Karpas-422 (cell line): ENCODE measurements at regions not wholly inside any gene's neighbourhood (a gene's known extent, or its start where the extent isn't known, plus 50 kb on each side); places are given as distances from the start of the nearest gene placed in this dataset.

ENCODE experiments used
- DNase-seq: peaks from one replicate; pipeline ENCODE4 v3.0.0-alpha.2; 2015
- H2AFZ ChIP-seq: fragments of 200-600 bp; sonication (generic); 2 replicates; pipeline ENCODE4 v1.6.1; 2014; ENCODE audit warnings: antibody characterized with exemption, low read length, mixed read lengths
- H3K27ac ChIP-seq: fragments of 200-600 bp; sonication (generic); 2 replicates; pipeline ENCODE4 v1.5.1; 2014; ENCODE audit warnings: mild to moderate bottlenecking, low read length, moderate library complexity
- H3K27me3 ChIP-seq: fragments of 200-600 bp; sonication (generic); 2 replicates; pipeline ENCODE4 v1.6.1; 2014; ENCODE audit warnings: low read length, mixed read lengths
- H3K36me3 ChIP-seq: fragments of 200-600 bp; sonication (generic); 2 replicates; pipeline ENCODE4 v1.6.1; 2014; ENCODE audit warnings: low read length, mixed read lengths; ENCODE audit not compliant: insufficient read depth
- H3K4me1 ChIP-seq: fragments of 200-600 bp; sonication (generic); 2 replicates; pipeline ENCODE4 v1.6.1; 2014; ENCODE audit warnings: mild to moderate bottlenecking, low read length, mixed read lengths
- H3K4me2 ChIP-seq: fragments of 200-600 bp; sonication (generic); 2 replicates; pipeline ENCODE4 v1.6.1; 2014; ENCODE audit warnings: low read length, low read depth, mild to moderate bottlenecking; ENCODE audit not compliant: poor library complexity, severe bottlenecking
- H3K4me3 ChIP-seq: fragments of 200-600 bp; sonication (generic); 2 replicates; pipeline ENCODE4 v1.5.1; 2014; ENCODE audit warnings: mild to moderate bottlenecking, antibody characterized with exemption, low read length, mixed read lengths
- H3K79me2 ChIP-seq: fragments of 200-600 bp; sonication (generic); 2 replicates; pipeline ENCODE4 v1.6.1; 2014; ENCODE audit warnings: mild to moderate bottlenecking, low read length, mixed read lengths
- H3K9ac ChIP-seq: fragments of 200-600 bp; sonication (generic); 2 replicates; pipeline ENCODE4 v1.6.0; 2014; ENCODE audit warnings: low read length
- H3K9me2 ChIP-seq: fragments of 200-600 bp; sonication (generic), shearing (Covaris generic); replicated peaks from 2 replicates; pipeline ENCODE4 v1.6.0; 2014; ENCODE audit warnings: mild to moderate bottlenecking, low read length, moderate library complexity; ENCODE audit not compliant: insufficient read depth
- H3K9me3 ChIP-seq: fragments of 300-700, 200-600 bp; sonication (generic); 2 replicates; pipeline ENCODE4 v1.6.1; 2014; ENCODE audit warnings: low read length, mixed read lengths
- H4K20me1 ChIP-seq: fragments of 200-600 bp; sonication (generic); 2 replicates; pipeline ENCODE4 v1.6.1; 2014; ENCODE audit warnings: mild to moderate bottlenecking, antibody characterized with exemption, low read length, low read depth; ENCODE audit not compliant: insufficient read depth

DNA sequence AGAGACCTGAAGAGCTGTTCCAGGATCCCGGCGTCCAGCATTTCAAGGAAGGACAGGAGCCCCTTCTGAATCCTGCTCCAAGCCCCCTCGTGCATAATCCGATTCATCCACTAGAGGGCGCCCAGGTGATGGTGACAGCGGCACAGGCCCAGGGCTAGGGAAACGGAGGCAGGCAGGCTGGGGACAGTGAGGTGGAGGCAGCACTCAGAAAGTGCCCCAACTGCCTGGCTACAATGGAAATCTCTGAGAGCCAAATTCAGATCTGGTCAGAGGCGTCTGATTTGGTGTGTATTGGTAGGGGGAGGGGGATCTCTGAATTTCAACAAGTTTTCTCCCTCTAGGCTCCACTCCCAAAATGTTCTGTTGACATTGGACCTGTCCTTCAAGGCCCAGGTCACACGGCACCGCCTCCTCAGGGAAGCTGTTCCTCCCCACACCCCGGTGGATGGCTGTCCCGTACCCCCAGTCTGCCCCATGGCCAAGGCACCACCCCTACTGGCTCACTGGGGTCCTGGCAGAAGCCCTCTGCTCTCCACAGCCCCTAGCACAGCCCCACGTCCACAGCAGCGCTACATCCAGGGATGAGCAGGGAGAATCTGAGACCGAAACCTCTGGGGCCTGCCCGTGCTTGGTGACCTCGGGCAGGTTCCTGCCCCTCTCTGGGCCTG lies 142.9 kb downstream of the CRYBB2 start:
- Histone ChIP-seq H3K4me1 (no peaks in the 10 kb centered on the region), H3K4me3 (no peak overlapping the region), H3K4me2 (no peak overlapping the region), H4K20me1 (no peaks in the 10 kb centered on the region), H3K9me2 (no peaks in the 10 kb centered on the region), H3K79me2 (no peaks in the 10 kb centered on the region), H3K9me3 (no peaks in the 10 kb centered on the region), H2AFZ (no peak overlapping the region), H3K27ac (no peak overlapping the region), H3K27me3 (no peaks in the 10 kb centered on the region), H3K9ac (no peak overlapping the region), H3K36me3 (no peaks in the 10 kb centered on the region)
- DNase-seq: peak; percentile 83

DNA sequence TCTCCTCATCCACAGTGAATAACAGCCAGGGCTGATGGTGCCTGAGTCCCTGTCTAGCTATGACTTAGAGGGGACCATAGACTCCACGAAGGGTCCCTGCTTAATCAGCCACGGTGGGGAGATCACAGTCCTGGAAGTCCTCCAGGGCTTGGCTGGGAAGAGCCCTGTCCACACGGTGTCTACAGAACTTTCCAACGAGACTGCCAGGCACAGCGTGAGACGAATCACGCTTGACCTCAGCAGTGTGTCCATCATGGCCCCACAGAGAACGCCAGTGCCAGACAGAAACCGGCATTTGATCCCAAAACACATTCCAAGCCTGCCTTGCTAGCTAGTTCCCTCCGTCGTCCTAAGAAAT lies 143.4 kb downstream of the CRYBB2 start:
- H4K20me1 ChIP-seq: no peaks in the 10 kb centered on the region
- no peak overlapping the region for H3K4me2 ChIP-seq
- H2AFZ ChIP-seq: no peak overlapping the region
- H3K9me2 ChIP-seq: no peaks in the 10 kb centered on the region
- H3K27me3 ChIP-seq: no peaks in the 10 kb centered on the region
- H3K4me1 ChIP-seq: no peaks in the 10 kb centered on the region
- no peaks in the 10 kb centered on the region for H3K79me2 ChIP-seq
- H3K4me3 ChIP-seq: no peak overlapping the region
- H3K9ac ChIP-seq: no peak overlapping the region
- DNase-seq: no peak
- no peaks in the 10 kb centered on the region for H3K36me3 ChIP-seq
- no peaks in the 10 kb centered on the region for H3K9me3 ChIP-seq
- no peak overlapping the region for H3K27ac ChIP-seq

DNA sequence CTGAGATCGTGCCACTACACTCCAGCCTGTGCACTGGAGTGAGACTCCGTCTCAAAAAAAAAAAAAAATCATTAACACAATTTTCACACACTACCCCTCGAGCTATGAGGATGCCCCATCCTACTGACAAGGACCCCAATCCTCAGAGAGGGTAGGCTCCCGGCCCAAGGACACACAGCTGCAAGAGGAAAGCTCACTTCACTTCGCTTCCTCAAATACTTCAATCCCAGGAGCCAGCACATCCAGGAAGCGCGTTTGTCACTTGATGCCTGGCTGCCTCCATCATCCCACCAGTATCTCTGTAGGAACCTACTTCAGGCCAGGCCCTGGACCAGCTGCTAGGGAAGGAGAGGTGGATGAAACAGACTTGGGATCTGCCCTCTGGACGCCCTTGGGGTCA lies 144.0 kb downstream of the CRYBB2 start:
- H3K36me3 ChIP-seq: no peaks in the 10 kb centered on the region
- no peaks in the 10 kb centered on the region for H4K20me1 ChIP-seq
- no peaks in the 10 kb centered on the region for H3K4me1 ChIP-seq

DNA sequence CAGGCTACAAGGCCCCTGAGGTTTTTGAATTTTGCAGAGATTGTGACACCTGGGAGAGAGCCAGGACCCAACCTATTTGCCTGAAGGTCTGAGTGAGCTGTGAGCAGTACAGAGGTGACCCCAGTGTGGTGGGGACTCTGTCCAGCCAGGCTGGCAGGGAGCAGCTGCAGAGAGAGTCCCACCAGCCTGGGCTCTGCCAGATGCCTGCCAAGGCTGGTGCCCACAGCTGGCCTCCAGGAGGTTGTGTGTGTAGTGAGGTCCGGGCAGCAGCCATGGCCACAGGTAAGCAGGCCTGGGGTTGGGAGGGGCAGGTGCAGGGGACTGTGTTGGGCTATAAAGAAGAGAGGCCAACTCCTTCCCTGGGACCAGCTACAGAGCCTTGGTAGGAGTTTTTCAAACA lies 144.8 kb downstream of the CRYBB2 start:
- Histone ChIP-seq H3K4me1 (no peaks in the 10 kb centered on the region), H3K79me2 (no peaks in the 10 kb centered on the region), H3K27ac (no peak overlapping the region), H3K36me3 (no peaks in the 10 kb centered on the region), H3K9me3 (no peaks in the 10 kb centered on the region), H3K9me2 (no peaks in the 10 kb centered on the region), H3K4me3 (no peak overlapping the region), H3K9ac (no peak overlapping the region), H3K27me3 (no peaks in the 10 kb centered on the region), H2AFZ (no peak overlapping the region), H4K20me1 (no peaks in the 10 kb centered on the region), H3K4me2 (no peak overlapping the region)
- no peak for DNase-seq

More for the DNA sequence above, 144.0 kb downstream of the CRYBB2 start:
- Histone ChIP-seq H3K27ac (no peak overlapping the region), H3K27me3 (no peaks in the 10 kb centered on the region), H3K79me2 (no peaks in the 10 kb centered on the region), H3K9ac (no peak overlapping the region), H3K9me2 (no peaks in the 10 kb centered on the region), H2AFZ (no peak overlapping the region), H3K4me3 (no peak overlapping the region), H3K4me2 (no peak overlapping the region), H3K9me3 (no peaks in the 10 kb centered on the region)
- DNase-seq: no peak

DNA sequence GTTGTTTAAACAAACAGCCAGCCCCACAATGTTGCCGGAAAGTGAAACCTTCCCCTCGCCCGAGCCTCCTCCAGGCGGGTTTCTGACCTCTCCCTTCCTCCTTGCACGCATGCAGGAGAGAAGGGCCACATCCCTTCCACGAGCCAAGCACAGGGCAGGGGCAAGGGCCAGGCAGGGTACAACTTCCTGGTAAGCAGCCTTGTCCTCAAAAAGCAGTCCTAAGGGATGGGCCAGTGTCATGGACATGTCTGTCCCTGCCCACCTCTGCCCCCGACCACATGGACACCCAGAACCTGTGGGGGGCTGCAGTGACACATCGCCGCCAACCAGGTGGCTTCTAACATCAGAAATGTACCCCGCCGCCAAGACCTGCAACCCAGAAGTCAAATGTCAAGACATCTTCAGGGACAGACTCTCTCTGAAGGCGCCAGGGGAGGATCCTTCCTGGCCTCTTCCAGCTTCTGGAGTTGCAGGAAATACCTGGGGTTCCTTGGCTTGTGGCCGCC lies 145.3 kb downstream of the CRYBB2 start:
- H3K36me3 ChIP-seq: no peaks in the 10 kb centered on the region
- no peak for DNase-seq
- H4K20me1 ChIP-seq: no peaks in the 10 kb centered on the region
- no peaks in the 10 kb centered on the region for H3K4me1 ChIP-seq
- H3K27me3 ChIP-seq: no peaks in the 10 kb centered on the region
- no peaks in the 10 kb centered on the region for H3K79me2 ChIP-seq
- no peak overlapping the region for H3K4me2 ChIP-seq
- H3K9ac ChIP-seq: no peak overlapping the region
- H3K9me3 ChIP-seq: no peaks in the 10 kb centered on the region
- H2AFZ ChIP-seq: no peak overlapping the region
- H3K27ac ChIP-seq: no peak overlapping the region
- no peak overlapping the region for H3K4me3 ChIP-seq
- H3K9me2 ChIP-seq: no peaks in the 10 kb centered on the region

DNA sequence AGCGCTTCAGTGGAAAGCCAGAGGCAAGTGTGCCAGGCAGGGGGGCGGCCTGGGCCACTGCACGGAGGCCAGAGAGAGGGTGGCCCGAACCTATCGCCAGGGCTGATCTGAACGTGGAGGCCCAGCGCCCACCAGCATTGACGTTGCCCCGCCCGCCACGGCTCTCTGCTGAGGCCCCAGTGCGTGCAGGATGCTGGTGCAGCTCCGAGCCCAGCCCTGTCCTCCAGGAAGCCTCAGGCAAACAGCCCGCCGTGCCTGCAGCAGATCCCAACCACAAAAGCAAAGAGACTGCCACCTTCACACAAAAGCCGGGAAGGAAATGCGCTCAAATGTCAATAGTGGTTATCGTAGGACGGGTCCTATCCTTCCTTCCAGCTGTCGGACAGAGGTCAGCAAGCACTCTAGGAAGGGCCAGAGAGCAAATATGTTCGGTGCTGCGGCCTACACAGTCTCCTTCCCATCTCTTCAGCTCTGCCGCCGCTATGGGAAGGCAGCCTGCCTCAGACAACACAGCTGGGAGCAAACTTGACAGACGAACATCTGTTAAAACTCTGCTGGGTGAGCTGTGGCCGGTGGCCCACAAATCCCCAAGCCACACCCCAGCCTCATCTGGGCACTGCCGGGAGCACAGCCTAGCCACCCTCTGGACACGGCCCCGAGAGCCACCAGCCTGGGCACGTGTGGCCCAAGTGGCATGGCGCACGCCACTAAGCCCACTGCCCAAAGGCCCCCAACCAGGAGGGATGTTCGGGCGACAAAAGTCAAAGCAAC lies 146.2 kb downstream of the CRYBB2 start:
- Histone ChIP-seq H3K9me2 (no peaks in the 10 kb centered on the region), H3K4me3 (no peak overlapping the region), H3K27ac (no peak overlapping the region), H3K79me2 (no peaks in the 10 kb centered on the region), H3K9ac (no peak overlapping the region), H2AFZ (no peak overlapping the region), H3K9me3 (no peaks in the 10 kb centered on the region), H4K20me1 (no peaks in the 10 kb centered on the region), H3K27me3 (no peaks in the 10 kb centered on the region), H3K4me1 (no peaks in the 10 kb centered on the region), H3K36me3 (no peaks in the 10 kb centered on the region), H3K4me2 (no peak overlapping the region)
- DNase-seq: no peak

DNA sequence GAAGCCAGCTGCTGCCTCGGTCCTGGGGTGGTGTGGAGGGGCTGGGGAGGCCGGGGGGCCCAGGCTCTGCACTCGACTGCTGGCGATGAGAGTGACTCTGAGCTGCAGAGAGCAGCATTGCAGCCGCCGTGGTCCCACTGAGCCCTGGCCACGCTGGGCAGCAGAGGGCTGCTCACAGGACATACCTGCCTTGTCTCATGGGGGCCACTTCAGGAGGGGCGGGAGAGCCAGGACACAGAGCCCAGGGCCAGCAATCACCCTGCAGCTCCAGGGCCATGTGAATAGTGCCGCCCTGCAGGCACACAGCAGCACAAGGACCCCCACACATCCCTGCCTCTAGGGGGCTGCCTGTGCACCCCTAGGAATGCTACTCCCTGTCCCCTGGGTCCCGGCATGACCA lies 147.0 kb downstream of the CRYBB2 start:
- no peak overlapping the region for H2AFZ ChIP-seq
- H3K4me1 ChIP-seq: no peaks in the 10 kb centered on the region
- H3K4me3 ChIP-seq: no peak overlapping the region
- H3K27ac ChIP-seq: no peak overlapping the region
- H3K9me3 ChIP-seq: no peaks in the 10 kb centered on the region
- H3K9me2 ChIP-seq: no peaks in the 10 kb centered on the region
- no peaks in the 10 kb centered on the region for H3K79me2 ChIP-seq
- H3K36me3 ChIP-seq: no peaks in the 10 kb centered on the region
- no peak overlapping the region for H3K4me2 ChIP-seq
- no peaks in the 10 kb centered on the region for H4K20me1 ChIP-seq
- DNase-seq: no peak
- no peaks in the 10 kb centered on the region for H3K27me3 ChIP-seq
- H3K9ac ChIP-seq: no peak overlapping the region

DNA sequence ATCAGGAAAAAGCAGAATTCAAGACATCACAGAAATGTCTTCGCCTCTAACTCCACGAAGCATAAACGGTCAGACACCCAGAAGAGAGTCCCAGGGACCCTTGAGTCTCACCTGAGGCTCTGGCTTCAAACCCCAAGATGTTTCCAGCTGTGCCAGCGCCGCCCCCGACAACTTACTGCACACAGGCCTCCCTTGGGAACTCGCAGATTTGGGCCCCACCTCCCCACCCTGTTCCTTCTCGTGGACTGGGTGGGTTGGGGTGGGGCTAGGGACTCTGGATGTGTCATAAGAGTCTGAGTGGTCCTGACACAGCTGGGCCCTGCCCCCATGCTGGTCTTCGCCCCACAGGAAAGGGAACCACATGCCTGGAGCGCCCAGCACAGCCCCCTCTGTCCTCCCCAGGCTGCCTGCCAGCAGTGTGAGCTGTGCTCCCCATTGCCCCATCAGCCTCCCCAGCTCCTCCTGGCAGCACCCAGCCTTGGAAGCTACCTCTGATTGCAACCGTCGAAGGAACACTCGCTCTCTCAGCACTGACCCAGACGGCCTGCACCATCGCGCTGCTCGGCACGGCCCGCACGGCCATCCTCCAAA lies 147.5 kb downstream of the CRYBB2 start:
- DNase-seq: no peak
- Histone ChIP-seq H3K9me2 (no peaks in the 10 kb centered on the region), H3K4me1 (no peaks in the 10 kb centered on the region), H3K9me3 (no peaks in the 10 kb centered on the region), H3K79me2 (no peaks in the 10 kb centered on the region), H3K9ac (no peak overlapping the region), H3K27ac (no peak overlapping the region), H3K4me2 (no peak overlapping the region), H4K20me1 (no peaks in the 10 kb centered on the region), H3K27me3 (no peaks in the 10 kb centered on the region), H3K36me3 (no peaks in the 10 kb centered on the region), H2AFZ (no peak overlapping the region), H3K4me3 (no peak overlapping the region)
